PC-9 (cell line): ENCODE measurements at regions not wholly inside any gene's neighbourhood (a gene's known extent, or its start where the extent isn't known, plus 50 kb on each side); places are given as distances from the start of the nearest gene placed in this dataset.

Source experiments
- BruUV-seq: library from RNA; stranded (reverse); fragments of 400-500 nt; replicated peaks from 2 replicates; lab custom pipeline; 2021; lab: Mats Ljungman, UMichigan
- CTCF ChIA-PET: fragments of 300-600 bp; sonication (Branson Sonifier 250); formaldehyde crosslinking; loops from one replicate; lab custom pipeline; 2022; ENCODE audit warnings: antibody characterized with exemption; lab: Charles Lee
- POLR2A ChIA-PET: fragments of 300-600 bp; sonication (Branson Sonifier 250); formaldehyde crosslinking; loops from one replicate; lab custom pipeline; 2022; ENCODE audit warnings: antibody characterized with exemption; ENCODE audit not compliant: unreplicated experiment; lab: Charles Lee
- DNase-seq, 2 experiments: peaks; one replicate each; pipeline versions ENCODE4 v3.0.0 to v3.0.0-alpha.2; 2015 to 2022; ENCODE audit warnings: mixed read lengths in 1 of 2
- H2AFZ ChIP-seq: fragments of 200-600 bp; sonication (generic); 2 replicates; pipeline ENCODE4 v1.8.1; 2017; ENCODE audit warnings: antibody characterized with exemption
- H3F3A ChIP-seq: fragments of 200-600 bp; sonication (generic); 2 replicates; pipeline ENCODE4 v1.8.1; 2017; ENCODE audit warnings: antibody characterized with exemption, mild to moderate bottlenecking, low read depth; ENCODE audit not compliant: insufficient read depth
- H3K27ac ChIP-seq: fragments of 200-600 bp; sonication (generic); 2 replicates; pipeline ENCODE4 v1.6.1; 2016; ENCODE audit warnings: mixed run types
- H3K27me3 ChIP-seq: fragments of 200-600 bp; sonication (generic); 2 replicates; pipeline ENCODE4 v1.6.1; 2016; ENCODE audit warnings: low read depth, mixed run types; ENCODE audit not compliant: insufficient read depth
- H3K36me3 ChIP-seq: fragments of 200-600 bp; sonication (generic); 2 replicates; pipeline ENCODE4 v1.6.1; 2016; ENCODE audit warnings: low read depth, mixed run types
- H3K4me1 ChIP-seq: fragments of 200-600 bp; sonication (generic); replicated peaks from 2 replicates; pipeline ENCODE4 v1.6.1; 2016; ENCODE audit warnings: mixed run types; ENCODE audit not compliant: insufficient read depth
- H3K4me2 ChIP-seq: fragments of 200-600 bp; sonication (generic); 2 replicates; pipeline ENCODE4 v1.6.1; 2017; ENCODE audit warnings: mixed run types
- H3K4me3 ChIP-seq: fragments of 200-600 bp; sonication (generic); 2 replicates; pipeline ENCODE4 v1.6.1; 2016; ENCODE audit warnings: mixed run types
- H3K79me2 ChIP-seq: fragments of 200-600 bp; sonication (generic); 2 replicates; pipeline ENCODE4 v1.6.1; 2017; ENCODE audit warnings: low read depth, mixed run types
- H3K9me2 ChIP-seq: fragments of 200-600 bp; sonication (generic); 2 replicates; pipeline ENCODE4 v1.8.1; 2017; ENCODE audit warnings: mild to moderate bottlenecking; ENCODE audit not compliant: insufficient read depth
- H3K9me3 ChIP-seq: fragments of 200-600 bp; sonication (generic); 2 replicates; pipeline ENCODE4 v1.8.1; 2016; ENCODE audit warnings: low read depth; ENCODE audit not compliant: insufficient read depth
- H4K20me1 ChIP-seq: fragments of 200-600 bp; sonication (generic); 2 replicates; pipeline ENCODE4 v1.8.1; 2017; ENCODE audit not compliant: insufficient read depth
- CTCF ChIP-seq: fragments of 200-600 bp; sonication (generic); conservative IDR thresholded peaks from 2 replicates; pipeline ENCODE4 v1.6.1; 2017; ENCODE audit warnings: mixed run types, antibody characterized with exemption, mild to moderate bottlenecking, moderate library complexity
- EZH2 ChIP-seq: fragments of 200-600 bp; sonication (generic); IDR thresholded peaks from 2 replicates; pipeline ENCODE4 v1.8.0; 2017; ENCODE audit warnings: antibody characterized with exemption, low read depth
- intact Hi-C: fragments of 100-400 bp; cut with micrococcal nuclease; formaldehyde crosslinking; loops from one replicate; pipeline ENCODE4 v1.10.0; 2022; ENCODE audit not compliant: unreplicated experiment

- no peaks in the 10 kb centered on the region for H4K20me1 ChIP-seq
- H3K79me2 ChIP-seq, result no peaks in the 10 kb centered on the region
- H3K27ac ChIP-seq, result no peak overlapping the region
- DNase-seq, result no peak
- no peaks in the 10 kb centered on the region for H3K9me2 ChIP-seq
- TF ChIP-seq CTCF (no peak), EZH2 (no peak)
- ChIA-PET POLR2A (no interaction called here), CTCF (no interaction called here)
- H2AFZ ChIP-seq, result no peak overlapping the region
- no peaks in the 10 kb centered on the region for H3K9me3 ChIP-seq
- no peaks in the 10 kb centered on the region for H3K27me3 ChIP-seq
- no peak overlapping the region for H3K4me3 ChIP-seq
- intact Hi-C loops, result no loop called here
- peaks cover 3% of the 10 kb centered on the region; the same call in 1 of the 2 replicates for H3F3A ChIP-seq
- no peaks in the 10 kb centered on the region for H3K36me3 ChIP-seq
- H3K4me1 ChIP-seq, result peaks cover 16% of the 10 kb centered on the region
- no TSS peak for BruUV-seq
- H3K4me2 ChIP-seq, result no peak overlapping the region
These were observed 440.6 kb upstream of the SLC14A2 start for GRCh38 chr18:45174629-45175136.

- no peaks in the 10 kb centered on the region for H3F3A ChIP-seq
- CTCF ChIA-PET, result no interaction called here
- no peak overlapping the region for H3K4me2 ChIP-seq
- no peak overlapping the region for H3K4me3 ChIP-seq
- H4K20me1 ChIP-seq, result no peaks in the 10 kb centered on the region
- H3K9me2 ChIP-seq, result no peaks in the 10 kb centered on the region
- no peaks in the 10 kb centered on the region for H3K27me3 ChIP-seq
- no peak for TF ChIP-seq EZH2
- TF ChIP-seq CTCF, result no peak
- no peak overlapping the region for H3K27ac ChIP-seq
- H2AFZ ChIP-seq, result no peak overlapping the region
- H3K4me1 ChIP-seq, result peaks cover 8% of the 10 kb centered on the region; the same call in 1 of the 2 replicates
- H3K9me3 ChIP-seq, result no peaks in the 10 kb centered on the region
- intact Hi-C loops, result no loop called here
- H3K36me3 ChIP-seq, result no peaks in the 10 kb centered on the region
- no TSS peak for BruUV-seq
- DNase-seq, result no peak
- no peaks in the 10 kb centered on the region for H3K79me2 ChIP-seq
- POLR2A ChIA-PET, result no interaction called here
These were observed 439.8 kb upstream of the SLC14A2 start for GRCh38 chr18:45175511-45175910.

GRCh38 chr18:45186832-45187231, 428.4 kb upstream of the SLC14A2 start:
- Histone ChIP-seq H3K4me3 (no peak overlapping the region), H3K4me1 (no peaks in the 10 kb centered on the region), H3K36me3 (no peaks in the 10 kb centered on the region), H3K9me3 (no peaks in the 10 kb centered on the region), H3K4me2 (no peak overlapping the region), H3K27ac (no peak overlapping the region), H3K79me2 (no peaks in the 10 kb centered on the region), H3K27me3 (no peaks in the 10 kb centered on the region), H3F3A (no peaks in the 10 kb centered on the region), H3K9me2 (no peaks in the 10 kb centered on the region), H4K20me1 (no peaks in the 10 kb centered on the region), H2AFZ (no peak overlapping the region)
- POLR2A ChIA-PET, result no interaction called here
- BruUV-seq, result no TSS peak
- TF ChIP-seq EZH2, result no peak
- no peak for TF ChIP-seq CTCF
- intact Hi-C loops, result no loop called here
- no peak for DNase-seq
- CTCF ChIA-PET, result no interaction called here
